ENCODE measurements at regions not wholly inside any gene's neighbourhood (a gene's known extent, or its start where the extent isn't known, plus 50 kb on each side); places are given as distances from the start of the nearest gene placed in this dataset.

DNA sequence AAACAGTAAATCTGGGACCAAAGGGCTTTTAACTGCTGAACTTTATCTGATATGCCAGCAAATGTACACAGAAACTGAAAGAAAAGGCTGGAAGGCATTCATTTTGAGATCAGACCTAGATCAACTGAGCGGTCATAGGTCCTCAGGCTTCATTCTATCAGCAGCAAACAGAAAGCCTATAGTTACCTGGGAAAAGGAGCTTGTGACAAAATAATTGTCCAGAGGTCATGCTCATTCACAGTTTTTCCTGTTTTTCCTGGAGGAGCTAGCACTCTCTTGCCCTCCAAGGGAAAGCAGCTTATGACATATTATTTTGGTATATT, 320.2 kb downstream of the AHR start (continued):
- no peak for TF ChIP-seq ZBTB1 (CRISPR knock-in tag; IDR thresholded peaks at IDR 0.05; ENCODE audit: borderline replicate concordance)
- no peak for TF ChIP-seq ONECUT2 (CRISPR knock-in tag; IDR thresholded peaks at IDR 0.05)
- peak; percentile 31 for TF ChIP-seq SOX13 (IDR thresholded peaks at IDR 0.05)
- peak in 1 of 2 experiments; percentile 83; a peak in 2 of 4 replicates for TF ChIP-seq SOX13 (CRISPR knock-in tag; conservative IDR thresholded peaks at IDR 0.05 in 1 of 2, IDR thresholded peaks at IDR 0.05 in 1 of 2)
- no peak for TF ChIP-seq ZNF629 (CRISPR knock-in tag; conservative IDR thresholded peaks at IDR 0.05)
- TF ChIP-seq ZNF225 (CRISPR knock-in tag; IDR thresholded peaks at IDR 0.05) = no peak
- TF ChIP-seq GATA4 (IDR thresholded peaks at IDR 0.05; ENCODE audit: borderline replicate concordance, low read depth) = peak; percentile 90; the same call in 1 of the 2 replicates
- peak; percentile 44; the same call in 1 of the 2 replicates for TF ChIP-seq MEF2D (CRISPR knock-in tag; IDR thresholded peaks at IDR 0.05)
- TF ChIP-seq, protein P1, sequence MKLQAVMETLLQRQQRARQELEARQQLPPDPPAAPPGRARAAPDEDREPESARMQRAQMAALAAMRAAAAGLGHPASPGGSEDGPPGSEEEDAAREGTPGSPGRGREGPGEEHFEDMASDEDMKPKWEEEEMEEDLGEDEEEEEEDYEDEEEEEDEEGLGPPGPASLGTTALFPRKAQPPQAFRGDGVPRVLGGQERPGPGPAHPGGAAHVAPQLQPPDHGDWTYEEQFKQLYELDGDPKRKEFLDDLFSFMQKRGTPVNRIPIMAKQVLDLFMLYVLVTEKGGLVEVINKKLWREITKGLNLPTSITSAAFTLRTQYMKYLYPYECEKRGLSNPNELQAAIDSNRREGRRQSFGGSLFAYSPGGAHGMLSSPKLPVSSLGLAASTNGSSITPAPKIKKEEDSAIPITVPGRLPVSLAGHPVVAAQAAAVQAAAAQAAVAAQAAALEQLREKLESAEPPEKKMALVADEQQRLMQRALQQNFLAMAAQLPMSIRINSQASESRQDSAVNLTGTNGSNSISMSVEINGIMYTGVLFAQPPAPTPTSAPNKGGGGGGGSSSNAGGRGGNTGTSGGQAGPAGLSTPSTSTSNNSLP (IDR thresholded peaks at IDR 0.05; ENCODE audit: low read depth, low read length) = peak; percentile 93
- TF ChIP-seq, protein P2, sequence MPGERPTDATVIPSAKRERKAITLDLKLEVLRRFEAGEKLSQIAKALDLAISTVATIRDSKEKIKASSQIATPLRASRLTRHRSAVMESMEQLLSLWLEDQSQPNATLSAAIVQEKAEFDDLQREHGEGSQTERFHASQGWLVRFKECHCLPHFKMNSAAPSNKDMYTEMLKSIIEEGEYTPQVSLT (CRISPR knock-in tag; IDR thresholded peaks at IDR 0.05; ENCODE audit: borderline replicate concordance, low read depth) = no peak
- TF ChIP-seq FOXP4 (CRISPR knock-in tag; IDR thresholded peaks at IDR 0.05) = peak; percentile 75
- no peak for TF ChIP-seq ZFP37 (CRISPR knock-in tag; IDR thresholded peaks at IDR 0.05; ENCODE audit: borderline replicate concordance)
- TF ChIP-seq, protein P3, sequence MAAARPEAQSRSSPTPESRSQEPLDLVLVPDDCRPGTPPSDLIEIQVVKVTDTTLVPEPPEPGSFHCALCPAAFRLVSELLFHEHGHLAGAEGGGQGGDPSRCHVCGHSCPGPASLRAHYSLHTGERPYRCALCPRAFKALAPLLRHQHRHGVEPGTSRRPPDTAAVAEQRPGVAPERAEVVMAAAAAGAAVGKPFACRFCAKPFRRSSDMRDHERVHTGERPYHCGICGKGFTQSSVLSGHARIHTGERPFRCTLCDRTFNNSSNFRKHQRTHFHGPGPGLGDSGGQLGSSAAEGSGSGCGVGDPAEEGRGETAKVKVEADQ (CRISPR knock-in tag; IDR thresholded peaks at IDR 0.05; ENCODE audit: borderline replicate concordance) = no peak
- no peak for TF ChIP-seq GZF1 (CRISPR knock-in tag; IDR thresholded peaks at IDR 0.05)
- peak; percentile 57 for TF ChIP-seq ATF1 (CRISPR knock-in tag; IDR thresholded peaks at IDR 0.05)
- peak; percentile 21 for TF ChIP-seq YY1 (IDR thresholded peaks at IDR 0.05; ENCODE audit: insufficient read depth, insufficient replicate concordance, low read depth, low read length)
- TF ChIP-seq NCOR1 (IDR thresholded peaks at IDR 0.05; ENCODE audit: borderline replicate concordance, low read length) = no peak
- TF ChIP-seq ZNF124 (CRISPR knock-in tag; IDR thresholded peaks at IDR 0.05) = peak; percentile 22; the same call in 1 of the 2 replicates
- TF ChIP-seq, protein P4, sequence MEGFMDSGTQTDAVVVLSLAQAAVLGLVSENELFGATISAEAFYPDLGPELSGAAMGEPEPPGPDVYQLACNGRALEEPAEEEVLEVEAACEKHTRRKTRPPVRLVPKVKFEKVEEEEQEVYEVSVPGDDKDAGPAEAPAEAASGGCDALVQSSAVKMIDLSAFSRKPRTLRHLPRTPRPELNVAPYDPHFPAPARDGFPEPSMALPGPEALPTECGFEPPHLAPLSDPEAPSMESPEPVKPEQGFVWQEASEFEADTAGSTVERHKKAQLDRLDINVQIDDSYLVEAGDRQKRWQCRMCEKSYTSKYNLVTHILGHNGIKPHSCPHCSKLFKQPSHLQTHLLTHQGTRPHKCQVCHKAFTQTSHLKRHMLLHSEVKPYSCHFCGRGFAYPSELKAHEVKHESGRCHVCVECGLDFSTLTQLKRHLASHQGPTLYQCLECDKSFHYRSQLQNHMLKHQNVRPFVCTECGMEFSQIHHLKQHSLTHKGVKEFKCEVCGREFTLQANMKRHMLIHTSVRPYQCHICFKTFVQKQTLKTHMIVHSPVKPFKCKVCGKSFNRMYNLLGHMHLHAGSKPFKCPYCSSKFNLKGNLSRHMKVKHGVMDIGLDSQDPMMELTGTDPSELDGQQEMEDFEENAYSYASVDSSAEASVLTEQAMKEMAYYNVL (CRISPR knock-in tag; IDR thresholded peaks at IDR 0.05; ENCODE audit: borderline replicate concordance) = peak; percentile 39; the same call in 1 of the 2 replicates
- TF ChIP-seq RARG (CRISPR knock-in tag; IDR thresholded peaks at IDR 0.05; ENCODE audit: low read depth) = no peak
- TF ChIP-seq, protein P5, sequence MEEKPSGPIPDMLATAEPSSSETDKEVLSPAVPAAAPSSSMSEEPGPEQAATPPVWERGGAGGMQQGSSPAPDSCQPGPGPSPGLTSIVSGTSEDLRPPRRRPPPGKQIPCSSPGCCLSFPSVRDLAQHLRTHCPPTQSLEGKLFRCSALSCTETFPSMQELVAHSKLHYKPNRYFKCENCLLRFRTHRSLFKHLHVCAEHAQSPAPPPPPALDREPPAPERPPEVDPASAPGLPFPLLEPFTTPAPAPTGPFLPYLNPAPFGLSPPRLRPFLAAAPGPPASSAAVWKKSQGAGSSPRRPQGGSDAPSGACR (CRISPR knock-in tag; IDR thresholded peaks at IDR 0.05) = no peak
- TF ChIP-seq PHF21A (CRISPR knock-in tag; IDR thresholded peaks at IDR 0.05) = peak; percentile 84

Measured in HepG2 (cell line).